ENCODE measurements at regions not wholly inside any gene's neighbourhood (a gene's known extent, or its start where the extent isn't known, plus 50 kb on each side); places are given as distances from the start of the nearest gene placed in this dataset.

DNA sequence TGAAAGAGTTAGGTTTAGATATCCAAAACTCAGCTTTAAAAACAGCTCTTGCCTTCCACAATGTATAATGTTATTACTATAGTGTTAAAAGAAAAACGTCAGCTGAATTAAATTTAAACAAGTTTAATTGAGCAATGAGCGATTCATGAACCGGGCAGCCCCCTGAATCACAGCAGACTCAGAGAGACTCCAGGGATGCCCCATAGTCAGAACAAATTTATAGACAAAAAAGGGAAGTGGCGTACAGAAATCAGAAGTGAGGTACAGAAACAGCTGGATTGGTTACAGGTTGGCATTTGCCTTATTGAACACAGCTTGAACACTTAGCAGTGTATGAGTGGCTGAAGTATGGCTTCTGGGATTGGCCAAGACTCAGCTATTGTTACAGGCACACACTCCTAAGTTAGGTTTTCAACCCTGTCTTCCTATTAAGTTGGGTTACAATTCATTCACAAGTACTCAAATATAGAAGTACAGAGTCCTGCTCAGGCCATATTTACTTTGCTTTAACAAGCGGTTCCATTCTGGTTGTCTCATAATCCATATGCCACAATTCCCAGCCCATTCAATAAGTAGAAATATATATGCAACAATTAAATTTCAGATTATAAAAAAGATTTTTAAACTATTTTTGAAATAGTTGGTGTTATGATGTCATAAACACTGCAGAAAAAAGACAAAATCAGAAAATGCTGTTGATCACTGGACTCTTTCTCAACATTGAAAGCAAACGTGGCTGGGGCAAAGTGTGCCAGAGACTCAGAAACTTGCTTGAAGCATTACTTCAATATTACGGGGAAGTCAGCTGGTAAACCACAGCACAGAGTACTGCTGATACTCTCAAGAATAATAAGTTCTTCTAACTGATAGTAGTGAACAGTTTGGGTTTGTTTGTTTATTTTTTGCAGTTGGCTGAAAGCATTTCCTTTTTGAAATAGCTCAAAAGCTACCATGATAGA, 459.7 kb downstream of the RAB28 start:
- DNase-seq: no peak

DNA sequence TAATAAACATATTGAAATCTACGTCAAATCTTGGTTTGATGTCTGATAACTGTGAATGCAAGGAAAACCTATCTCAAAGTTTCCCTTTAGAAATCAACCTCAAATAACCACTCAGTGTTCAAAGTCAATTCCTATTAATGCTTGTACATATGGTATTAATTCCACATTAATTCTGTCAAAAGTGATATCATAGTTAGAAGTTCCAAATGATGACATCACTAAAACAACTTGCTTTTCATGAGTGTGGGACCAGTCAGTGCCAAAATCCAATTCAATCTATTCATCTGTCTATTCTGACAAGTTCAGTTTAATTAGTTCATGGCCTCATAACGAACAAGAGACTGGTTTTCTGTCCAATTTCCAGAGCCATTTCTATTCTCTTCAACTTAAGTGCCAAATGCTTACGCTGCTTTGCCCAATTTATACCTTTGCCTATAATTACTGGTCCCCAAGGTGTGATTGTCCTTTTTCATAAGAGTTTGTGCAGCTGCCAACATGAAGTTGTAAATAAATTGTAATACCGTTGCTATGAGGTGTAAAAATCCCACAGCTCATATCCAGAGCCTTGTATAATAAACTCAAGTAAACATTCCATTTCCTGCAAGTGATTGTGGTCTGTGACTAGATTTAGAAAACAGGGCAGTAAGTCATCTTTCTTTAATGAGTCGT, 476.2 kb downstream of the RAB28 start:
- DNase-seq: no peak

DNA sequence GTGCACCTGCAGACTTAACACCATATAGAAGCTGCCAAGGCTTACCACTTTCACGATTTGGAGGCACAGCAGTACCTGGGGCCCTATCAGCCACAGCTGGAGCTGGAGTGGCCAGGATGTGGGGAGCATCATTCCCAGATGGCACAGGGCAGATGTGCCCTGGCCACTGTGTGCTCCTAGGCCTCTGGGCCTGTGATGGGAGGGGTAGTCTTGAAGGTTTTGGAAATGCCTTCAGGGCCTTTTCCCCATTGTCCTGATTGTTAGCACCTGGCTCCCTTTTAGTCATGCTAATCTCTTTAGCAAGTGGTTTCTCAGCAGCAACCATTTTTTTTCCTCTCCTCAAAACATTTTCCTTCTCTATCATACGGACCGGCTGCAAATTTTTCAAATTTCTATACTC, 490.2 kb downstream of the RAB28 start:
- DNase-seq: no peak

DNA sequence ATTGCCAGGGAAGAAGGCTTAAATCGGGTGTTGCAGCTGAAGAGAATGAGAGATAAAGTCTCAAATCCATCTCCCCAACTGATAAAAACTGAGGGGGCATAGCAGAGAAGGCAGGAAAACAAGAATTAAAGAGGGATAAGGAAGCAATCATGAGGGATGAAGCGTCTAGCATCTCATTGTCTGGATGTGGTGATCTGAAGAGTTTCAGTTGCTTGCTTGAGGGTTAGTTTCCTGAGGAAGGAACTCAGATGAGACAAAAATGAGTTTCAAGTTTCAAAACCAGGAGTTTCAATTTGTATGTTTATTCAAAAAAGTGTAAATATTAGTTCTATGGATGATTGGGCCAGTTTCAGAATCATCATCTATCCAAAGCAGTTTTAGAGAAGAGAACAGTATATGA, 496.9 kb downstream of the RAB28 start:
- no peak for DNase-seq

DNA sequence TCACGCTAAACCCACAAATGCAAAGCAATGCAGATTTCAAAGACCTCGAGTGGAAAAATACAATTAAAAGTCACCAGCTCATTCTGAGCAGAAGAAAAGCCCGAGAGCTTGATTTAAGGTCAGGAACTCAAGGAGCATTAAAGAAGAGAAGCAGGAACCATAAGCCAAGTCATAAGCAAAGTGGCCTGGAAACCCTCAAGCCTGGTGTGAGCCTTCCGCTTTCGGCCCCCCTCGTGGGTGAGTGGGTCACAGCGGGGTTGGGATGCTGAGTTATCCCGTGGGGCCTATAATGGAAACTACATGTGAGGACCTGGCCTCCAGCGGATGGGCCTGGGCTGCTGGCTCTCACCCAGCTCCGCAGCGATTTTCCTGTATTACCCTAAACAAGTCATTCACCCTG, 504.3 kb downstream of the RAB28 start:
- DNase-seq: no peak

DNA sequence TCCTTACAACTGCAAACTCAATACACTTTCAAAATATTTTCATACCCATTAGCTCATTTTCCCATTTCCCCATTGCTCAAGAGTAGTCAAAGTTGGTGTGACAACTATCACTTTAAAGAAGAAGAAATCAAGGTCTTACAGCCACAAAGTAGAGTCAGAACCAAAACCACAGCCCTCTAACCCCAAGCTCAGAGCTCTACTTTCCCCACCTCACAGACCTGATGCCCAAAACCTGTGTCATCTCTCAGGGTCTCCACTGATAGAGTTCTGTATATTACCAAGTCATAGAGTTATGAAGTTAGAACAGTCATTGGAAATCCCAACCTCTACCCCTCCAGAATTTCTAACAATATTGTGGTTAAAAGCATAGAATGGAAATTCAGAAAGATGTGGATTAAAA, 505.8 kb downstream of the RAB28 start:
- no peak for DNase-seq

DNA sequence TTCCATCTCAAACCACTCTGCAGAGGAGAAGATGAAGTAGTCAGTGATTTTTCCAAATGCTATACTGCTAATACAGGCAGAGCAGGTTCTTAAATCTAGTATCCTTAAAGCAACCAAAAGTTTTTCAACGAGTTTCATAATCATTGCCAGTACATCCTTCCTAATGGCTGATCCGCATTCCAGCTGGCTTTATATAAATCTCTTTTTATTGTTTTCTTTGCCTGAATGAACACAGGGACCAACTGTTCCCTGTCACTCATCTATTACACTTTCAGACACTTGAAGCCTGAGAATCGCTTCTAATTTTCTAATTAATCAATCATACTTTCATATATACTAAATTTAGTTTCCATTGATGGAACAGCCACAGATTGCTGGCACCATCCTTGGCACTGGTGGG, 508.6 kb downstream of the RAB28 start:
- no peak for DNase-seq

DNA sequence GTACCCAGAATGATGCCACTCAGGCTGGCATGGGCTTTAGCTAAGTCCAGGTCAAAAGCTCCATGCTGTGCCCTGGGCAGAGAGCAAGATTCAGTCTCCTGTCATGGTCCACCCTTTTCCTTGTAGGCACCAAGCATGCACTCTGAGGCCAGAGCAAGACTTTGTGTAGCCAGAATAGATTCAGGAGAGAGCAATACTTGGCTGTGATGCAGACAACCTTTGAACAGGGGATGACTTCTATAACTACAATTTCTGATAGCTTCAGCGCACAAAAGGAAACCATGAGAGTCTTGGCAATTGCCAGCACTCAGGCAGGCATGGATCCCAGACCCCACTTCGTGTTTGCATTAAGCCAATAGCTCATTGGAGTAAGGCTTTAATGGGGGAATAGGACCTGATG, 510.6 kb downstream of the RAB28 start:
- no peak for DNase-seq

DNA sequence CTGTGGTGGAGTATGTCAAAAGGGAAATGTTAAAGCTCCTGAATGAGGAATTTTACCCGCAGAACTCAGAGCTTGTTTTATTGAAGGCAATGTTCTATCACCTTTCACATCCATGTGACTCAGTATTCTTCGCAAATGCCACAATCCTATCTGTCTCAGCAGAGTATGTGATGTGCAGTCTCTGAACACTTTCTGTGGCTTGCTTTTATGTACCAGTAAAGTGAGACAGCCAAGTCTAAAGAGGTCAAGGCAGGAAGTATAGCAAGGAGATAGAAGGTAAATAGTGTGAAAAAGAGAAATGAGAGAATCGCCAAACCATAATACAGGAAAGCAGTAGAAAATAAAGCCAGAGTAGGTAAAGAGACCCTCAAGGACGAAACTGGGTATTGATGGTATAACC, 515.8 kb downstream of the RAB28 start:
- no peak for DNase-seq

DNA sequence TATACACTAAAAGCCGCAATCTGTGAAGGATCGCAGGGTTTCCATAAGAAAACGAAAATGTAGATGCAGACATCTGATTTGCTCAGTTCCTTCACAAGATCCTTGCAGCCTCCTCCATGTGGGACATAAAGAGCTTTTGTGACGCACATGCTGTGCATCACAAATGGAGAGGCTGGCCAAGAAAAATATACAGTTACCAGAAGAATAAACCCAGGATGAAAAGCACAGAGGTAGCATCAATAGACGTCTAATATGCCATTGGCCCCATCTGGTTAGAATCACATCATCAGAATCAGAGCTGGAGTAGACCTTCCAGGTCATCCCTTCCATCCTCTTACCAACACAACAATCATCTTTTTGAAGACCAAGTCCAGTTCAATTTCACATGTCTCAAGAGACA, 517.4 kb downstream of the RAB28 start:
- no peak for DNase-seq

DNA sequence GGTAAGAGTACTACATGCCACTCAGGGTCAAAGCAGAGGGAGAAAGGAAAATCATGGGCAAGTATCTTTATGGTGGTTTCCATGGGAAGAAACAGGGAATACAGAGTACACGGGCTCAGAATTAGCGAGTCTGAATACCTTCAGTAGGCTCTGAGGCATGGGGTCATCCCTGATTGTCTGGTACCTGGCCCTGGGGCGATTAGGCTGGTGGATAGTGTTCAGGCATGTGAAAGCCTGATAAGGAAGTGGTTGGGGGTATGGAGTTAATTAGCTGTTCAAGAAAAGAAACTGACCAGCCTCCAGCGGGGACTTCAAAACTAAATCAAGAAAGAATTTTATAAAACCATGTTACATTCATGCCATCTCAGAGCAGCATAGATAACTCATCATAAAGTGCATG, 518.8 kb downstream of the RAB28 start:
- DNase-seq: no peak

DNA sequence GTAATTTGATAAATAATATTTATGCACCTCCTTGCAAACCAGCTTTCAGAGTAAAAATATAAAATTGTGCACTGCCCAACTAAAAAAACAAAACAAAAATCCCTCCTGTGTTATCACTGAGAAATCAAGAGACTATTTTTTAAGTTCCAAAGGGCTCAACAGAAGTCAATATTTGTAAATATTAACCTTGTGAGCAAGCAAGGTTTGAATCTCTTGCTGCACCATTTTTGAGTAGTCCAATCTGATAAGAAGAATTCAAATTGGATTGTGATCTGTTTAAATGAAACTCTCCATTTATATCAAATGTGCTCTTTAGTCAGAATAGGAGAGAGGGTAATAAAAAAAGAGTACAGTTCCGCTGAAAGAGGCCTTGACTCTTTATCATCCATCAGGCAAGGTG, 520.2 kb downstream of the RAB28 start:
- no peak for DNase-seq

DNA sequence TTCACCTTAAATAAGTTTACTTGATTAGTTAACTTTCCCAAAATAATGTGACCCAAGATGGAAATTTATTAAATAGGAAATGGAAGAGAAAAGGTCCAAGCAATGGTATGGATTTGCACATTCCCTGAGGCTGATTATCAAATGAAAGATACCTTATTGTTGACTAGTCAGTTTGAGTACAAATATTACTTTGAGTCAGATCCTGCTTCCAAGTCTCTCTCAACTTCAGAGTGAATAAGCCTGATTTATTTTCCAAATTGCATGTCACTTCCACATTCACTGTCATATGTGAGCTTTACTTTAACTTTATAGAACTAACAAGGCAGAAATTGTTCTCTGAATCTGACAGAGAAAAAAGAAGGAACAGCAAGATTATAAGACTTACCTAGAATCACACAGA, 520.8 kb downstream of the RAB28 start:
- no peak for DNase-seq

DNA sequence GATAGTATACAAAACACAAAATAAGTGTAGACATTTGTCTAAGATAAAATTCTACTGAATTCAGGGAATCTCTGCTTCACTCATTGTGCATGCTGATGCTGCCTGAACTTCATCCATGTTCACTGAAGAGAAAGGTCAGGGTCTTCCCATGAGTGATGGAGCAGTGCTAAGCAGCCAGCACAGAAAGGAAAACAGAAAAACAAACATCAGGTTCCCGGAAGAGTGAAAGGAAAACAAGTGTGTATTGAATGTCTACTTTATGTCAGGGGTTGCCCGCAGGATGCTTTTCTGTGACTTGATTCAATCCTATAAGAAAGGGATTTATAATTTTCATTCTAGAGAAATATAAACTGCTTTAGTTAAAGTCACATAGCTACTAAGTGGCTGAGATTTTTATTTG, 522.4 kb downstream of the RAB28 start:
- no peak for DNase-seq

DNA sequence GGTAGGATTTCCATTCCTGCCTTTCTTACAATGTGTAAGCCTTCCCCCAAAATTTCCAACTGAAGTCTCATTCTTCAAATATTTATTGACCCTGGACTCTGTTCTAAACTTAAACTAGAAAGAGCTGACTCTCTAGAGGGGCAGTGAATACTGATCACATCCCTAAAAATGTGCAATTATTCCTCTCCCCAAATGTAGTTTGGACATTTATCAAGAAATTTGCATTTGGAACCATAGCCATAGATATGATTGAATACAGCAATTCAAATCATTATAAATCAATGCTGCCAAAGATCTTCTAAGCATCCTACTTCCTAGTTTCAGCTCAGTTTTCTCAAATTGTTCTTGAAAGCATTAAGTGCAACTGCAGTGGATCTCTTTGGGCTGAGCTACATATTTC, 525.7 kb downstream of the RAB28 start:
- DNase-seq: no peak

DNA sequence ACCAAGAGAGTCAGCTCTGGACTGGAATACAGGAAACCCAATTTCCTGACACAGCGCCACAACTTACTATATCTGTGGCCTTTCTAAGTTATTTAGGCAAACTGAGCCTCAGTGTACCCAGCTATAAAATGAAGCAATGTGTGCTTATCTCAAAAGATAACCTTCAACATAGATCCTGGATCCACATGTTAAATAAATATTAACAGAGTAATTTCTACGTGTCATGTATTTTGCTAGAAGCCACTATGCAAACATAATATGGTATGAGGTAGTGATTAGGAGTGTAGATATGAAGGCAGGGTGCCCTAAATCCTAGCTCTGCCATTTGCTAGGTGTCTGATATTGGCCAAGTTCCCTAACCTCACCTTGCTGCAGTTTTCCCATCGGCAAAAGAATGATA, 527.0 kb downstream of the RAB28 start:
- DNase-seq: no peak

DNA sequence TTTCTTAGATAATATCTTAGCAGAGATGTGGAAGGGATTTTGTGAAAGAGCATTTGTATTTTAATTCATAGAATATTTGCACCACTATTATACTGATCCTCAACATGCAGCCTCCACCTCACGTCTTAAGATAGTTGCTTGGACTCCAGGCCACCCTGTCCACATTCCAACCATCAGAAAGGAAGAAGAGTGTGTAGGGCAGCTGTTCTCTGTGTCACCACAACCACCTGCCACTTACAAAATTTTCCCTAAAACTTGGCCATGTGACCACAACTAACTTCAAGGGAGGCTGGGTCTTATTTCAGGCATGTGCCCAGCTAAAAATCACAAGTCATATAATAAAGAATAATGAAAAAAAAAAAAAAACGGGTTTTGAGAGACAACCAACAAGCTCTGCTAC, 528.1 kb downstream of the RAB28 start:
- no peak for DNase-seq

DNA sequence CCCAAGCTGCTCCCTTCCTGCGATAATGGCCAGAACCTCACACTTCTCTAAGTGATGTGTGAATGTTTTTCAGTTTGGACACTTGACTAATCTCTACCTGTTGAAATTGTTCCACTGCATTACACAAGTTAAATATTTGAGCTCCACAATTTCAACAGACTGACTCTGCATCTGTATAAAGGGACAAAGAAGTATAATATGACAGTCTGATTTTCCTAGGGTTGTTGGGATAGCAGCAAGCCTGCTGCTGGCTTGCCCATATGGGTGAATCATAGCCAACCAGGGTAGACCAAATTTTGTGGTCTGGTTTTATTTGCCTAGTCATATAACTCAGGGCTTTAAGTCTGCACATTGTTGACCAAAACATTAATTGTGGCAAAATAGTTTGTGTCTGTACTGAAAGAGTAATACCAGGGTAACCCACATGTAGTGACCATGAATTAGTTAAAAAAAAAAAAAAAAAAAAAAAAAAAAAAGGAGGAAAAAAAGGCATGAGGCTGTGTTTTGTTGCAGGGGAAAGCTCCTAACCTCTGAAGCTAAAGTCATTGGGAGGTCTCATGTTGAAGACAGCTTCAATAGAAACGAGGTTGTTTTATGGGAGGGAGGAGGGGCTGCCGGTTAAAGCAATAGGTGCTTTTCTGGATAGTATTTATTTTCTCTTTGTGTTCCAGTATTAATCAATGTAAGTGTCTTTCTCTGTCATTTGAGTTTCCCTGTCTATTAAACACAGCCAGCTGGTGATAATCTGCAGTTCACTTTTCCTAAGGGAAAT, 534.2 kb downstream of the RAB28 start:
- no peak for DNase-seq

DNA sequence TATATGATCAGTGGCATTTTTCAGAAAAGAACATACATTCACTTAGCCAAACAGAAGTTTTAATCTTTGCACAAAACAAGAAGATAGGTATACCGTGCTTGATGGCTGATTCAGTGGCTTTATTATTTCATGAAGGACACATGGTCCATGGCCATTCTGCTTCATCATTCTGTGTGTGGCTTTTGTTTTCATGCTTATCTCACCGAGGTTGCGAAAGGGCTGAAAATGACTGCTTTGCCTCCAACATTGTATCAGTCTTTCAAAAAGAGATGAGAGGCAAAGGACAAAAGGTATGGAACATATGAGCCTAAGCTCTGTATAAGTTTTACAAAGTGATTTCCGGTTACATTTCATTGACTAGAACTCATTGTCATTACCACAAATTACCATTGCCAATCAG, 541.1 kb downstream of the RAB28 start:
- no peak for DNase-seq

DNA sequence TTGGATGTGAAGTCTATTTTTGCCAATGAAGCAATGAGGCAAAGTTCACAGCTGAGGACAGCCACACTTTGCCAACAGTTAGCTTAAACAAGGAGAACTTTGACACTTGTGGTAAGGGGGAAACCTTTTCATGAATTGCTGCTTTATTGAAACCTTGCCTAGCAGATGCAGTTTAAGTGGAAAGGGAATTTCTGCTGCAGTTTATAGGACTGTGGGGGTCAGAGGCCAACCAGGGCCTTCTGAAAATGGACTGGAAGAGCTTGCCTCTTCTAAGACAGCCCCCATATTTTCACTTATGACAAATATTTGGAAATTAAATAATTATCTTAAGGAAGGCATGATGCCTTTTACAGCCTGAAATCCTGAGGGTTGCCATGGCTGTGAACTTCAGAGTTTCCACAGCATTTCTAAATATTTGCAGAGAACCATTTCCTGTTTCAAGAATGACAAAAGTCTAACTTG, 550.3 kb downstream of the RAB28 start:
- no peak for DNase-seq

DNA sequence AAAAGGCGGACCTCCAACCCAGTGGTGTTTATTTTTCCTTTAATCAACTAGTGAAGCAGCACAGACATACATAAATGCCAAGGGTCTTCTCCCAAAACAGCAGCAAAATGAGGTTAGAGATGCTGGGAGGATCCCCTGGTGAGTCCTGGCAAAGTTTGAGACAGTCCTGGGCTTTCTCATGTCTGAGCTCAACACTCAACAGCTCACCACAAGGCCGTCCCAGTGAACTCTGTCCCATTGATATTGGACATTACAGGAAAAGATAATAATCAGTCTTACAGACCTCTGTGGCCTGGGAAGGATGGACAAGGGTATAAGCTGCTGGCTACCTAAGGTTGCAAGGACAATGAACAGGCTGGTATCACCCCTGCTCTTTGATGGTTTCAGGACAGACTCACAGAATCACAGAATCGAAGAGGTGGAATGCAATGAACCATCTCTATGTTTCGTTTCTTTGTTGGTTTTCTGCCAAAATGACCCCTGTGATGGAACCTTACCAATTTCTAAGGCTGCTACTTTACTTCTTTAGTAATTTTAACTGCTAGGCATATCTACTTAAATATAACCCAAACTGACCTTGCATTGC, 551.8 kb downstream of the RAB28 start:
- DNase-seq: no peak

DNA sequence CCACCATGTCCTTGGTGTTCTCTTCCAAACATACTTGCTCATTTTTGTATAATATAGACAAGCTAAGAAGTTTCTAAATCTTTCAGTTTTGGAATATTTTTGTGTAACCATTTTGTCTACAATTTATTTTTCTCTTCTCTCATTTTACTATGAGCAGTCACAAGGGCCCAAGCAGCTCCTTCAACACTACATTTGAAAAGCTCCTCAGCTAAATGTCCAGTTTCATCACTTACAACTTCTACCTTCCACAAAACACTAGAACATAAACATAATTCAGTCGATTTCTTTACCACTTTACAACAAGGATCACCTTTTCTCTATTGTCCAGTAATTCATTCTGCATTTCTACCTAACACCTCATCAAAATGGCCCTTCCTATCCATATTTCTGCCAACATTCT, 554.4 kb downstream of the RAB28 start:
- no peak for DNase-seq

DNA sequence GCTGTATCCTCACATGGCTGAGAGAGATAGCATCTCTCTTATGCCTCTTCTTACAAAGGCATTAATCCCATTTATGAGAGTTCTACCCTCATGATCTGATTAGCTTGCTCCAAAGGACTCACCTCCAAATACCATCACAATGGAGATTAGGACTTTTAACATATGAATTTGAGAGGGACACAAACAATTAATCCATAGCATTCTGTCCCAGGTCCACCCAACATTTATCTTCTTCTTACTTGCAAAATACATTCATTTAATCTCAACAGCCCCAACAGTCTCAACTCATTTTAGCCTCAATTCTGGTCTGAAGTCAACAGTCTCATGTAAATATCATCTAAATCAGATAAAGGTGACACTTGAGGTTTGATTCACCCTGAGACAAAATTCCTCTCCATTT, 555.4 kb downstream of the RAB28 start:
- DNase-seq: no peak
